Parathyroid adenoma (tissue), 2 donors: ENCODE measurements at regions not wholly inside any gene's neighbourhood (a gene's known extent, or its start where the extent isn't known, plus 50 kb on each side); places are given as distances from the start of the nearest gene placed in this dataset.

Source experiments
- H2AFZ ChIP-seq: fragments of 300-600 bp; sonication (generic); one replicate; pipeline ENCODE4 v1.7.0; 2017; ENCODE audit warnings: antibody characterized with exemption, mild to moderate bottlenecking
- H3K27ac ChIP-seq: fragments of 300-600 bp; sonication (generic); one replicate; pipeline ENCODE4 v1.7.0; 2017
- H3K27me3 ChIP-seq: fragments of 300-600 bp; sonication (generic); one replicate; pipeline ENCODE4 v1.7.0; 2017; ENCODE audit warnings: low read length; ENCODE audit not compliant: control insufficient read depth, insufficient read depth
- H3K36me3 ChIP-seq: fragments of 300-600 bp; sonication (generic); one replicate; pipeline ENCODE4 v1.7.0; 2017; ENCODE audit warnings: low read length; ENCODE audit not compliant: control insufficient read depth, insufficient read depth
- H3K4me1 ChIP-seq: fragments of 300-600 bp; sonication (generic); one replicate; pipeline ENCODE4 v1.7.0; 2017; ENCODE audit warnings: control low read depth
- H3K4me2 ChIP-seq: fragments of 300-600 bp; sonication (generic); one replicate; pipeline ENCODE4 v1.7.0; 2017; ENCODE audit warnings: low read length
- H3K4me3 ChIP-seq: fragments of 300-600 bp; sonication (generic); one replicate; pipeline ENCODE4 v1.7.0; 2017; ENCODE audit warnings: low read depth, low read length
- H3K79me2 ChIP-seq: fragments of 300-600 bp; sonication (generic); one replicate; pipeline ENCODE4 v1.7.0; 2017; ENCODE audit warnings: control low read depth
- H3K9ac ChIP-seq: fragments of 300-600 bp; sonication (generic); one replicate; pipeline ENCODE4 v1.7.0; 2017; ENCODE audit warnings: mild to moderate bottlenecking
- H3K9me3 ChIP-seq: fragments of 300-600 bp; sonication (generic); one replicate; pipeline ENCODE4 v1.7.0; 2017; ENCODE audit warnings: low read length; ENCODE audit not compliant: control insufficient read depth
- CTCF ChIP-seq: fragments of 300-600 bp; sonication (generic); IDR thresholded peaks from one replicate; pipeline ENCODE4 v1.7.0; 2017; ENCODE audit warnings: antibody characterized with exemption, mild to moderate bottlenecking
- donor health status: primary hyperparathyroidism.

GRCh38 chr1:193712392-193712791, 526.0 kb upstream of the B3GALT2 start:
- H3K4me3 ChIP-seq = no peak overlapping the region
- H3K27ac ChIP-seq = no peak overlapping the region
- no peaks in the 10 kb centered on the region for H3K27me3 ChIP-seq
- no peaks in the 10 kb centered on the region for H3K36me3 ChIP-seq
- TF ChIP-seq CTCF = no peak
- H3K9ac ChIP-seq = no peak overlapping the region
- H2AFZ ChIP-seq = no peak overlapping the region
- H3K4me2 ChIP-seq = no peak overlapping the region
- H3K4me1 ChIP-seq = no peaks in the 10 kb centered on the region
- H3K79me2 ChIP-seq = no peaks in the 10 kb centered on the region
- no peaks in the 10 kb centered on the region for H3K9me3 ChIP-seq

GRCh38 chr1:193709607-193710006, 523.2 kb upstream of the B3GALT2 start:
- Histone ChIP-seq H3K4me3 (no peak overlapping the region), H3K79me2 (no peaks in the 10 kb centered on the region), H3K36me3 (no peaks in the 10 kb centered on the region), H2AFZ (no peak overlapping the region), H3K27me3 (no peaks in the 10 kb centered on the region), H3K4me1 (no peaks in the 10 kb centered on the region), H3K9ac (no peak overlapping the region), H3K27ac (no peak overlapping the region), H3K9me3 (no peaks in the 10 kb centered on the region), H3K4me2 (peak overlapping the region; percentile 53)
- no peak for TF ChIP-seq CTCF

- H3K36me3 ChIP-seq = no peaks in the 10 kb centered on the region
- no peak overlapping the region for H3K27ac ChIP-seq
- no peaks in the 10 kb centered on the region for H3K9me3 ChIP-seq
- no peaks in the 10 kb centered on the region for H3K4me1 ChIP-seq
- H3K9ac ChIP-seq = no peak overlapping the region
- H3K79me2 ChIP-seq = no peaks in the 10 kb centered on the region
- no peak overlapping the region for H3K4me2 ChIP-seq
- no peak for TF ChIP-seq CTCF
- H3K27me3 ChIP-seq = no peaks in the 10 kb centered on the region
- H2AFZ ChIP-seq = no peak overlapping the region
- no peak overlapping the region for H3K4me3 ChIP-seq
These were observed 521.0 kb upstream of the B3GALT2 start for GRCh38 chr1:193707271-193708021.

DNA sequence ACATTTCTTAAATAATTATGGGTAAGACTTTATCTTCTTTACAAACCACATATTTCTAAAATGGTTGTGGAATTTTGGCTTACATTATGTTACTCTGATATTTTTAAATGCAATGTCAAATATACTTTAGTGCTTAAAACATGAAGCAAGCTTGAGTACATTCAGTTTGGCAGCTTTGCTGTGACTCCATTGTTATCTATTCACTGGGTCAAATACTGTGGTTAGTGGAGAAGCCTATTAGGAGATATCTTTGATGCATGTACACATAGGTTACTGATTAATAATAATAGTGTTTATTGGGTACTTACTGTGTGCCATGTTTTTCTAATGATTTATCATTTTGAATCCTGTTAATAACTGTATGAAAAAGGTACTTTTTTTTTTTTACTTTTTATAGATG, 520.4 kb upstream of the B3GALT2 start:
- no peak overlapping the region for H3K27ac ChIP-seq
- no peak overlapping the region for H3K4me3 ChIP-seq
- no peak overlapping the region for H2AFZ ChIP-seq
- no peaks in the 10 kb centered on the region for H3K9me3 ChIP-seq
- H3K4me2 ChIP-seq = no peak overlapping the region
- H3K79me2 ChIP-seq = no peaks in the 10 kb centered on the region
- no peaks in the 10 kb centered on the region for H3K4me1 ChIP-seq
- no peaks in the 10 kb centered on the region for H3K36me3 ChIP-seq
- H3K27me3 ChIP-seq = no peaks in the 10 kb centered on the region
- H3K9ac ChIP-seq = no peak overlapping the region
- TF ChIP-seq CTCF = no peak

GRCh38 chr1:193705554-193705981, 519.2 kb upstream of the B3GALT2 start:
- Histone ChIP-seq H3K36me3 (no peaks in the 10 kb centered on the region), H3K9ac (no peak overlapping the region), H3K4me3 (no peak overlapping the region), H3K4me1 (no peaks in the 10 kb centered on the region), H3K27me3 (no peaks in the 10 kb centered on the region), H3K9me3 (no peaks in the 10 kb centered on the region), H3K27ac (no peak overlapping the region), H3K4me2 (no peak overlapping the region), H2AFZ (no peak overlapping the region), H3K79me2 (no peaks in the 10 kb centered on the region)
- no peak for TF ChIP-seq CTCF
